Psoas muscle (tissue), 7 donors: ENCODE measurements at regions not wholly inside any gene's neighbourhood (a gene's known extent, or its start where the extent isn't known, plus 50 kb on each side); places are given as distances from the start of the nearest gene placed in this dataset.

ENCODE experiments used
- ATAC-seq, 4 donors: fragments of 200-7000 bp; cut with Tn5 transposase; one replicate each; pipeline ENCODE4 v1.9.1; 2020; ENCODE audit warnings: moderate library complexity in 3 of 4, mild to moderate bottlenecking in 2 of 4
- DNase-seq, 2 donors: peaks; one replicate each; pipeline ENCODE4 v3.0.0-alpha.2; 2020
- H3K27ac ChIP-seq: fragments of 200-600 bp; one replicate; pipeline ENCODE4 v1.8.0; 2022
- H3K27me3 ChIP-seq, 3 donors: fragments of 200-600 bp in 1 of 3; one replicate each; pipeline versions ENCODE4 v1.6.1 to v1.8.0; 2013 to 2022; ENCODE audit warnings: low read length in 2 of 3, mild to moderate bottlenecking in 2 of 3, moderate library complexity in 1 of 3; ENCODE audit not compliant: insufficient read depth in 3 of 3
- H3K36me3 ChIP-seq, 2 donors: fragments of 200-600 bp in 1 of 2; one replicate each; pipeline versions ENCODE4 v1.6.1 to v1.8.0; 2013 to 2022; ENCODE audit warnings: low read depth in 1 of 2, mild to moderate bottlenecking in 1 of 2, moderate library complexity in 1 of 2; ENCODE audit not compliant: insufficient read depth in 1 of 2
- H3K4me1 ChIP-seq: fragments of 200-600 bp; one replicate; pipeline ENCODE4 v1.8.0; 2022
- H3K4me3 ChIP-seq: fragments of 200-600 bp; one replicate; pipeline ENCODE4 v1.8.0; 2022; ENCODE audit warnings: mild to moderate bottlenecking
- H3K9me3 ChIP-seq: fragments of 200-600 bp; one replicate; pipeline ENCODE4 v1.8.0; 2022
- CTCF ChIP-seq: fragments of 200-600 bp; IDR thresholded peaks from one replicate; pipeline ENCODE4 v1.8.0; 2022; ENCODE audit warnings: antibody characterized with exemption
- WGBS, 3 donors: extraction: QIAGEN DNeasy Blood & Tissue Kit; methylation state at CpG; one replicate each; pipeline versions ENCODE4 v1.1.6 to v1.1.7; 2013; 5-methylcytosine and 5-hydroxymethylcytosine counted together
- intact Hi-C, 2 donors: fragments of 100-400 bp; cut with DNase I; formaldehyde crosslinking; loops; one replicate each; pipeline versions ENCODE4 v1.11.0 to v1.14.2; 2022
- donor health status: healthy with polysubstance abuse.
- donor health status: DM: no; HTN: no; CAD: no; lungs with moderate emphysema.
- donor health status: Bipolar disorder and iron deficiency.
- donor health status: healthy.
- donor health status: DM: yes; HTN: yes; CAD: no.
- donor health status: DM: no; HTN: no; CAD: no.
- donor health status: DM: yes; HTN: yes; CAD: no.

- intact Hi-C loops = no loop called here
- no peak overlapping the region for H3K4me3 ChIP-seq
- ATAC-seq (no peak), DNase-seq (peak in 1 of 2 donors; percentile 52)
- peaks cover 0 to 3% (median 0%) of the 10 kb centered on the region in 3 donors for H3K27me3 ChIP-seq
- H3K9me3 ChIP-seq = no peaks in the 10 kb centered on the region
- 20 to 34% (median 33%) methylated on average over 5 of the region's 5 CpGs for WGBS, 3 donors
- H3K36me3 ChIP-seq = no peaks in the 10 kb centered on the region
- H3K4me1 ChIP-seq = no peaks in the 10 kb centered on the region
- no peak for TF ChIP-seq CTCF
- no peak overlapping the region for H3K27ac ChIP-seq
Observed at GRCh38 chr10:45091968-45092367, 91.2 kb downstream of the ZNF22 start.

- DNase-seq (no peak), ATAC-seq (no peak)
- Histone ChIP-seq H3K27me3 (peaks cover 0 to 12% (median 3%) of the 10 kb centered on the region in 3 donors), H3K4me1 (no peaks in the 10 kb centered on the region), H3K4me3 (no peak overlapping the region), H3K9me3 (no peaks in the 10 kb centered on the region), H3K27ac (no peak overlapping the region), H3K36me3 (no peaks in the 10 kb centered on the region)
- TF ChIP-seq CTCF = no peak
- WGBS, 3 donors = 89 to 91% (median 91%) methylated on average over 6 of the region's 6 CpGs
- intact Hi-C loops = no loop called here
Observed at GRCh38 chr10:45093945-45094344, 93.2 kb downstream of the ZNF22 start.

- Histone ChIP-seq H3K4me1 (no peaks in the 10 kb centered on the region), H3K36me3 (no peaks in the 10 kb centered on the region)
Observed at GRCh38 chr10:45095286-45095685, 94.6 kb downstream of the ZNF22 start.

GRCh38 chr10:45096001-45096400, 95.3 kb downstream of the ZNF22 start:
- Histone ChIP-seq H3K27ac (no peak overlapping the region), H3K4me3 (no peak overlapping the region), H3K27me3 (peaks cover 0 to 18% (median 0%) of the 10 kb centered on the region in 3 donors), H3K9me3 (no peaks in the 10 kb centered on the region), H3K36me3 (no peaks in the 10 kb centered on the region), H3K4me1 (no peaks in the 10 kb centered on the region)
- TF ChIP-seq CTCF = no peak
- WGBS, 3 donors = 30 to 42% (median 38%) methylated on average over 3 of the region's 3 CpGs
- no peak for ATAC-seq
- intact Hi-C loops = no loop called here
- no peak for DNase-seq

More at GRCh38 chr10:45095286-45095685, 94.6 kb downstream of the ZNF22 start:
- DNase-seq = no peak
- TF ChIP-seq CTCF = no peak
- Histone ChIP-seq H3K4me3 (no peak overlapping the region), H3K27ac (no peak overlapping the region), H3K27me3 (peaks cover 0 to 15% (median 0%) of the 10 kb centered on the region in 3 donors), H3K9me3 (no peaks in the 10 kb centered on the region)
- 77 to 83% (median 81%) methylated on average over 3 of the region's 3 CpGs for WGBS, 3 donors
- no peak for ATAC-seq
- intact Hi-C loops = no loop called here

GRCh38 chr10:45100429-45100828, 99.7 kb downstream of the ZNF22 start:
- intact Hi-C loops = no loop called here
- Histone ChIP-seq H3K9me3 (no peaks in the 10 kb centered on the region), H3K4me1 (no peaks in the 10 kb centered on the region), H3K36me3 (no peaks in the 10 kb centered on the region), H3K27ac (no peak overlapping the region), H3K4me3 (no peak overlapping the region), H3K27me3 (peaks cover 0 to 27% (median 2%) of the 10 kb centered on the region in 3 donors)
- no peak for TF ChIP-seq CTCF
- 22 to 36% (median 25%) methylated on average over 4 of the region's 4 CpGs for WGBS, 3 donors
- ATAC-seq (no peak), DNase-seq (no peak)
